Keratinocyte (primary cell): ENCODE measurements at regions not wholly inside any gene's neighbourhood (a gene's known extent, or its start where the extent isn't known, plus 50 kb on each side); places are given as distances from the start of the nearest gene placed in this dataset.

Experiments
- DNase-seq: peaks from one replicate; pipeline ENCODE4 v3.0.0-alpha.2; 2011; ENCODE audit warnings: low read depth, missing footprints, low spot score
- FAIRE-seq: peaks from 2 replicates; lab custom pipeline; 2011; peaks lifted over from hg19 to GRCh38; lab: Jason Lieb, UNC
- H2AFZ ChIP-seq: 2 replicates; pipeline ENCODE4 v1.6.0; 2012; ENCODE audit warnings: low read length, control low read depth, inconsistent platforms; ENCODE audit not compliant: control insufficient read depth
- H3K27ac ChIP-seq: 2 replicates; pipeline ENCODE4 v1.5.1; 2011; ENCODE audit warnings: low read length; ENCODE audit not compliant: control insufficient read depth, insufficient read depth
- H3K27me3 ChIP-seq: 3 replicates; pipeline ENCODE4 v1.6.0; 2011; ENCODE audit warnings: low read length; ENCODE audit not compliant: control insufficient read depth, insufficient read depth; ENCODE audit errors: extremely low read depth
- H3K36me3 ChIP-seq, 2 experiments: 2 replicates in 1 of 2; 3 replicates in 1 of 2; pipeline ENCODE4 v1.5.1; 2011; ENCODE audit warnings: low read length in 2 of 2, mild to moderate bottlenecking in 1 of 2; ENCODE audit not compliant: control insufficient read depth in 2 of 2, insufficient read depth in 2 of 2; ENCODE audit errors: extremely low read depth in 1 of 2
- H3K4me1 ChIP-seq: 3 replicates; pipeline ENCODE4 v1.5.1; 2011; ENCODE audit warnings: low read length; ENCODE audit not compliant: control insufficient read depth, insufficient read depth; ENCODE audit errors: extremely low read depth
- H3K4me2 ChIP-seq: 3 replicates; pipeline ENCODE4 v1.6.0; 2011; ENCODE audit warnings: low read depth, low read length; ENCODE audit not compliant: control insufficient read depth, insufficient read depth; ENCODE audit errors: extremely low read depth
- H3K4me3 ChIP-seq, 3 experiments: fragments of 200-600 bp in 1 of 3; sonication (generic) in 1 of 3; 2 replicates in 2 of 3; 3 replicates in 1 of 3; pipeline ENCODE4 v1.5.1; 2011 to 2016; ENCODE audit warnings: low read length in 3 of 3, mild to moderate bottlenecking in 3 of 3, control low read depth in 2 of 3, inconsistent platforms in 1 of 3, low read depth in 1 of 3, mixed read lengths in 1 of 3, mixed run types in 1 of 3, moderate library complexity in 1 of 3; ENCODE audit not compliant: control insufficient read depth in 2 of 3, insufficient read depth in 2 of 3; ENCODE audit errors: extremely low read depth in 1 of 3
- H3K79me2 ChIP-seq: 2 replicates; pipeline ENCODE4 v1.6.0; 2012; ENCODE audit warnings: low read length; ENCODE audit not compliant: control insufficient read depth, insufficient read depth
- H3K9ac ChIP-seq: 3 replicates; pipeline ENCODE4 v1.6.0; 2011; ENCODE audit warnings: low read length; ENCODE audit not compliant: control insufficient read depth, insufficient read depth; ENCODE audit errors: extremely low read depth
- H3K9me1 ChIP-seq: 3 replicates; pipeline ENCODE4 v1.6.0; 2011; ENCODE audit warnings: low read length; ENCODE audit not compliant: control insufficient read depth, insufficient read depth; ENCODE audit errors: extremely low read depth
- H3K9me3 ChIP-seq: 2 replicates; pipeline ENCODE4 v1.5.1; 2012; ENCODE audit warnings: low read depth, low read length; ENCODE audit not compliant: control insufficient read depth
- H4K20me1 ChIP-seq: 3 replicates; pipeline ENCODE4 v1.6.0; 2011; ENCODE audit warnings: low read length; ENCODE audit not compliant: control insufficient read depth, insufficient read depth; ENCODE audit errors: extremely low read depth
- EZH2 ChIP-seq: IDR thresholded peaks from one replicate; pipeline ENCODE4 v1.6.1; 2012; ENCODE audit warnings: inconsistent platforms, mild to moderate bottlenecking, low read length, moderate library complexity
- dilution Hi-C: fragments of 300-500 bp; cut with MboI; formaldehyde crosslinking; loops from one replicate; pipeline ENCODE4 v1.7.0; 2020; ENCODE audit warnings: low sequenced_read_pairs; ENCODE audit not compliant: extremely low pct_ligation_motif_present
- TF ChIP-seq, protein P1 (sequence below), 3 experiments: IDR thresholded peaks in 1 of 3; conservative IDR thresholded peaks in 1 of 3; optimal IDR thresholded peaks in 1 of 3; 2 replicates in 2 of 3; 3 replicates in 1 of 3; pipeline versions ENCODE3 to v1.5.1; 2011; ENCODE audit warnings: low read length in 3 of 3, mild to moderate bottlenecking in 3 of 3, moderate library complexity in 2 of 3, control low read depth in 1 of 3, inconsistent platforms in 1 of 3; ENCODE audit not compliant: insufficient read depth in 2 of 3; ENCODE audit errors: extremely low read depth in 1 of 3

DNA sequence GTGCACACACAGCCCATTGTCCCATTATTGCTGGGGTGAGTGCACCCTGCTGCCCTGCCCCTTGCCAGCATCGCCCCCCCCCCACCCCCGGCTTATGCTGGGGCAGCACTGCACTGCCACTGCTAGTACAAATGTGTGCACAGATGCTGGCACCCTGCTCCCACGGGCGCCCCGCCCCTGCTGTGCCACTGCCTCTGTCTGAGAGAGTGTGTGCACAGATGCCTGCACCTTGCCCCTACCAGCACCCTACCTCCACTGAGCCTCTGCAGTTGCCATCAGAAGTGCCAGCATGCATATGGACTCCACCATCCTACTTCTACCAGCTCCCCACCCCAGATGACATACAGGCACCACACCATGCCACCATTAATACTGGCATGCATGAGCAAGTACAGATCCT is 454.6 kb upstream of the KHDRBS2 start:
- H3K36me3 ChIP-seq: no peaks in the 10 kb centered on the region
- dilution Hi-C loops: no loop called here

DNA sequence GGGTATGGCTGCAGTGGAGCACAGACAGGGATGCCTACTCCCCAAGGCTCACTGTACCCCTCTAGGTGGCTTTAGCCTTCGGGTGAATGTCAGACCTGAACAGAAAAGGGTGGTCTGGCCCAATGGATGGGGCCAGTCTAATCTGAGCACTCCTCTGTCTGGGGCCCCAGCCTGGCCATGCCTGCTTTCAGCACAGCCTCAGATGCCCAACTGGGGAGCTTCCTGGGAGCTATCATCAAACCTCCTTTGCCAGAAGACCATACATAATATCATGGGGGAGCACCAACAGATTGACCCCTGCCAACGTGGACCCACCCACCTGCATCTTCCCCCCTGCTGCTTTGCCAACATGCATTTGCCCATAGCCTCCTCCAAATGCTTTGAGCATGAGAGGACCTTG is 454.1 kb upstream of the KHDRBS2 start:
- no peaks in the 10 kb centered on the region for H4K20me1 ChIP-seq
- no peaks in the 10 kb centered on the region for H3K4me1 ChIP-seq
- no peaks in the 10 kb centered on the region for H3K27me3 ChIP-seq
- no peaks in the 10 kb centered on the region for H3K36me3 ChIP-seq
- H3K4me2 ChIP-seq: no peak overlapping the region
- FAIRE-seq (no peak), DNase-seq (no peak)
- TF ChIP-seq EZH2: no peak
- TF ChIP-seq, protein P1, sequence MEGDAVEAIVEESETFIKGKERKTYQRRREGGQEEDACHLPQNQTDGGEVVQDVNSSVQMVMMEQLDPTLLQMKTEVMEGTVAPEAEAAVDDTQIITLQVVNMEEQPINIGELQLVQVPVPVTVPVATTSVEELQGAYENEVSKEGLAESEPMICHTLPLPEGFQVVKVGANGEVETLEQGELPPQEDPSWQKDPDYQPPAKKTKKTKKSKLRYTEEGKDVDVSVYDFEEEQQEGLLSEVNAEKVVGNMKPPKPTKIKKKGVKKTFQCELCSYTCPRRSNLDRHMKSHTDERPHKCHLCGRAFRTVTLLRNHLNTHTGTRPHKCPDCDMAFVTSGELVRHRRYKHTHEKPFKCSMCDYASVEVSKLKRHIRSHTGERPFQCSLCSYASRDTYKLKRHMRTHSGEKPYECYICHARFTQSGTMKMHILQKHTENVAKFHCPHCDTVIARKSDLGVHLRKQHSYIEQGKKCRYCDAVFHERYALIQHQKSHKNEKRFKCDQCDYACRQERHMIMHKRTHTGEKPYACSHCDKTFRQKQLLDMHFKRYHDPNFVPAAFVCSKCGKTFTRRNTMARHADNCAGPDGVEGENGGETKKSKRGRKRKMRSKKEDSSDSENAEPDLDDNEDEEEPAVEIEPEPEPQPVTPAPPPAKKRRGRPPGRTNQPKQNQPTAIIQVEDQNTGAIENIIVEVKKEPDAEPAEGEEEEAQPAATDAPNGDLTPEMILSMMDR (optimal IDR thresholded peaks at IDR 0.05 in 1 of 3, IDR thresholded peaks at IDR 0.05 in 1 of 3, conservative IDR thresholded peaks at IDR 0.05 in 1 of 3; ENCODE audit: extremely low read depth in 1 of 3, insufficient read depth in 2 of 3, low read length in 3 of 3): no peak
- no peaks in the 10 kb centered on the region for H3K79me2 ChIP-seq
- no peak overlapping the region for H3K4me3 ChIP-seq
- dilution Hi-C loops: no loop called here
- H3K9me1 ChIP-seq: no peaks in the 10 kb centered on the region
- no peak overlapping the region for H2AFZ ChIP-seq
- peaks cover 2% of the 10 kb centered on the region for H3K9me3 ChIP-seq
- no peak overlapping the region for H3K9ac ChIP-seq
- no peak overlapping the region for H3K27ac ChIP-seq

More for the DNA sequence above, 454.6 kb upstream of the KHDRBS2 start:
- H4K20me1 ChIP-seq: no peaks in the 10 kb centered on the region
- H3K4me3 ChIP-seq: no peak overlapping the region
- H3K9me1 ChIP-seq: no peaks in the 10 kb centered on the region
- no peak overlapping the region for H3K9ac ChIP-seq
- no peak overlapping the region for H3K4me2 ChIP-seq
- FAIRE-seq (no peak), DNase-seq (no peak)
- H3K9me3 ChIP-seq: peaks cover 2% of the 10 kb centered on the region
- H3K4me1 ChIP-seq: no peaks in the 10 kb centered on the region
- H3K79me2 ChIP-seq: no peaks in the 10 kb centered on the region
- no peak overlapping the region for H2AFZ ChIP-seq
- TF ChIP-seq, protein P1 (optimal IDR thresholded peaks at IDR 0.05 in 1 of 3, IDR thresholded peaks at IDR 0.05 in 1 of 3, conservative IDR thresholded peaks at IDR 0.05 in 1 of 3; ENCODE audit: extremely low read depth in 1 of 3, insufficient read depth in 2 of 3, low read length in 3 of 3): no peak
- no peak for TF ChIP-seq EZH2
- H3K27me3 ChIP-seq: no peaks in the 10 kb centered on the region
- no peak overlapping the region for H3K27ac ChIP-seq
